Limb (tissue), 2 donors: ENCODE measurements at regions not wholly inside any gene's neighbourhood (a gene's known extent, or its start where the extent isn't known, plus 50 kb on each side); places are given as distances from the start of the nearest gene placed in this dataset.
A peak's percentile ranks its signal among the peaks of the same experiment; 100 is the strongest.
"Not testable (repeated sequence)": the region's sequence is repeated elsewhere in the genome, so short reads cannot be mapped to it uniquely, and the experiment has no call there.

Experiments
- DNase-seq, 2 donors: peaks; one replicate each; pipeline ENCODE4 v3.0.0-alpha.2; 2016; ENCODE audit errors: extremely low spot score in 2 of 2

GRCh38 chr2:189231719-189232323 is 52.3 kb upstream of the COL5A2 start:
- DNase-seq: no peak

- DNase-seq: no peak
Measured at GRCh38 chr2:189232759-189233406, 53.3 kb upstream of the COL5A2 start.

GRCh38 chr2:189233527-189233926 is 54.0 kb upstream of the COL5A2 start:
- no peak for DNase-seq

GRCh38 chr2:189234991-189235390 is 55.4 kb upstream of the COL5A2 start:
- DNase-seq: no peak

- no peak for DNase-seq
Measured at GRCh38 chr2:189236066-189236465, 56.5 kb upstream of the COL5A2 start.

GRCh38 chr2:189238903-189239302 is 59.3 kb upstream of the COL5A2 start:
- DNase-seq: no peak

- DNase-seq: not testable (repeated sequence)
Measured at GRCh38 chr2:189243843-189244242, 64.3 kb upstream of the COL5A2 start.

- DNase-seq: no peak
Measured at GRCh38 chr2:189247276-189247675, 67.7 kb upstream of the COL5A2 start.

- DNase-seq: no peak
Measured at GRCh38 chr2:189248141-189248540, 68.6 kb upstream of the COL5A2 start.

GRCh38 chr2:189249171-189249570 is 69.6 kb upstream of the COL5A2 start:
- no peak for DNase-seq

- DNase-seq: no peak
Measured at GRCh38 chr2:189249901-189250300, 70.3 kb upstream of the COL5A2 start.

GRCh38 chr2:189252991-189253675 is 73.6 kb upstream of the COL5A2 start:
- peak in 1 of 2 donors; percentile 50 for DNase-seq

GRCh38 chr2:189253836-189254235 is 74.3 kb upstream of the COL5A2 start:
- no peak for DNase-seq

GRCh38 chr2:189254268-189254883 is 74.8 kb upstream of the COL5A2 start:
- peak; percentile 72 to 85 for DNase-seq

GRCh38 chr2:189255711-189256110 is 76.2 kb upstream of the COL5A2 start:
- DNase-seq: no peak

- peak in 1 of 2 donors; percentile 26 for DNase-seq
Measured at GRCh38 chr2:189258616-189259365, 79.2 kb upstream of the COL5A2 start.

- DNase-seq: no peak
Measured at GRCh38 chr2:189260361-189260814, 80.8 kb upstream of the COL5A2 start.

GRCh38 chr2:189261431-189261841 is 81.9 kb upstream of the COL5A2 start:
- peak in 1 of 2 donors; percentile 77 for DNase-seq

GRCh38 chr2:189261916-189262315 is 82.4 kb upstream of the COL5A2 start:
- DNase-seq: no peak

- no peak for DNase-seq
Measured at GRCh38 chr2:189265696-189266320, 86.2 kb upstream of the COL5A2 start.

- DNase-seq: no peak
Measured at GRCh38 chr2:189267491-189267890, 87.9 kb upstream of the COL5A2 start.
